Fibroblast of villous mesenchyme (primary cell): ENCODE measurements at regions not wholly inside any gene's neighbourhood (a gene's known extent, or its start where the extent isn't known, plus 50 kb on each side); places are given as distances from the start of the nearest gene placed in this dataset.
A peak's percentile ranks its signal among the peaks of the same experiment; 100 is the strongest.

Experiments
- DNase-seq: peaks from one replicate; pipeline ENCODE4 v3.0.0-alpha.2; 2010; ENCODE audit warnings: low read depth
- H3K4me3 ChIP-seq: 2 replicates; pipeline ENCODE4 v1.5.1; 2011; ENCODE audit warnings: low read depth, mild to moderate bottlenecking, low read length
- CTCF ChIP-seq: IDR thresholded peaks from 2 replicates; pipeline ENCODE4 v1.5.1; 2012; ENCODE audit warnings: low read depth, mild to moderate bottlenecking, low read length; ENCODE audit not compliant: insufficient read depth

GRCh38 chr1:105736349-105736748 is 1320.1 kb upstream of the PRMT6 start:
- DNase-seq: no peak

GRCh38 chr1:105779727-105780126 is 1276.7 kb upstream of the PRMT6 start:
- no peak for TF ChIP-seq CTCF
- H3K4me3 ChIP-seq: no peak overlapping the region
- DNase-seq: no peak

More at GRCh38 chr1:105736349-105736748, 1320.1 kb upstream of the PRMT6 start:
- no peak for TF ChIP-seq CTCF
- no peak overlapping the region for H3K4me3 ChIP-seq

- no peak overlapping the region for H3K4me3 ChIP-seq
- DNase-seq: no peak
- no peak for TF ChIP-seq CTCF
Measured at GRCh38 chr1:105785021-105785420, 1271.5 kb upstream of the PRMT6 start.

- peak; percentile 15 for TF ChIP-seq CTCF
- H3K4me3 ChIP-seq: no peak overlapping the region
- peak; percentile 2 for DNase-seq
Measured at GRCh38 chr1:105793536-105794146, 1262.8 kb upstream of the PRMT6 start.

- no peak for DNase-seq
- TF ChIP-seq CTCF: no peak
- H3K4me3 ChIP-seq: no peak overlapping the region
Measured at GRCh38 chr1:105795741-105796140, 1260.7 kb upstream of the PRMT6 start.

- no peak overlapping the region for H3K4me3 ChIP-seq
- TF ChIP-seq CTCF: no peak
Measured at GRCh38 chr1:105830571-105831146, 1225.8 kb upstream of the PRMT6 start.

GRCh38 chr1:105838071-105838470 is 1218.4 kb upstream of the PRMT6 start:
- TF ChIP-seq CTCF: no peak
- DNase-seq: no peak
- H3K4me3 ChIP-seq: no peak overlapping the region

More at GRCh38 chr1:105830571-105831146, 1225.8 kb upstream of the PRMT6 start:
- no peak for DNase-seq
